GM10266 (cell line): ENCODE measurements at regions not wholly inside any gene's neighbourhood (a gene's known extent, or its start where the extent isn't known, plus 50 kb on each side); places are given as distances from the start of the nearest gene placed in this dataset.

Experiments
- DNase-seq: peaks from one replicate; pipeline ENCODE4 v3.0.0; 2012; ENCODE audit errors: extremely low spot score
- TF ChIP-seq, protein P1 (sequence below): IDR thresholded peaks from 2 replicates; pipeline ENCODE4 v1.5.1; 2012; ENCODE audit warnings: mild to moderate bottlenecking, low read depth; ENCODE audit not compliant: control insufficient read depth, insufficient read depth; ENCODE audit errors: missing control alignments

DNA sequence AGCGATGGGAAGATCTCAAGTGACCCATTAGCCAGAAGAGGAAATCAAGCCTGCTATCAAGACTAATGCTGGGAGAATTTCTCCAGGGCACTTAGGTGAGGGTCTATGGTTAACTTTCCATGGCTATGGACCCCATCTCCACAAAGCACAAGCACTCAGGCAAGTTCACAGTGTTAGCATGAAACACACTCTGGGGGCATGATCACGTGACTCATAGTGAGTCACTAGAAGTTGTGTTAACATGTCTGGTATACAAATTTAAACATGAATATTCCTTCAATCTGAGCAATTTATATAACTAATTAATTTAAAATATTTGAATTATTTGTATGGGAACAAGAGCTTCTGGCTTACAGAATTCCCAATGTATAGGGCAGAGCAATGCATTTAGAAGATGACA lies 131.8 kb downstream of the FAM204A start:
- DNase-seq, result no peak
- TF ChIP-seq, protein P1, sequence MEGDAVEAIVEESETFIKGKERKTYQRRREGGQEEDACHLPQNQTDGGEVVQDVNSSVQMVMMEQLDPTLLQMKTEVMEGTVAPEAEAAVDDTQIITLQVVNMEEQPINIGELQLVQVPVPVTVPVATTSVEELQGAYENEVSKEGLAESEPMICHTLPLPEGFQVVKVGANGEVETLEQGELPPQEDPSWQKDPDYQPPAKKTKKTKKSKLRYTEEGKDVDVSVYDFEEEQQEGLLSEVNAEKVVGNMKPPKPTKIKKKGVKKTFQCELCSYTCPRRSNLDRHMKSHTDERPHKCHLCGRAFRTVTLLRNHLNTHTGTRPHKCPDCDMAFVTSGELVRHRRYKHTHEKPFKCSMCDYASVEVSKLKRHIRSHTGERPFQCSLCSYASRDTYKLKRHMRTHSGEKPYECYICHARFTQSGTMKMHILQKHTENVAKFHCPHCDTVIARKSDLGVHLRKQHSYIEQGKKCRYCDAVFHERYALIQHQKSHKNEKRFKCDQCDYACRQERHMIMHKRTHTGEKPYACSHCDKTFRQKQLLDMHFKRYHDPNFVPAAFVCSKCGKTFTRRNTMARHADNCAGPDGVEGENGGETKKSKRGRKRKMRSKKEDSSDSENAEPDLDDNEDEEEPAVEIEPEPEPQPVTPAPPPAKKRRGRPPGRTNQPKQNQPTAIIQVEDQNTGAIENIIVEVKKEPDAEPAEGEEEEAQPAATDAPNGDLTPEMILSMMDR, result no peak

DNA sequence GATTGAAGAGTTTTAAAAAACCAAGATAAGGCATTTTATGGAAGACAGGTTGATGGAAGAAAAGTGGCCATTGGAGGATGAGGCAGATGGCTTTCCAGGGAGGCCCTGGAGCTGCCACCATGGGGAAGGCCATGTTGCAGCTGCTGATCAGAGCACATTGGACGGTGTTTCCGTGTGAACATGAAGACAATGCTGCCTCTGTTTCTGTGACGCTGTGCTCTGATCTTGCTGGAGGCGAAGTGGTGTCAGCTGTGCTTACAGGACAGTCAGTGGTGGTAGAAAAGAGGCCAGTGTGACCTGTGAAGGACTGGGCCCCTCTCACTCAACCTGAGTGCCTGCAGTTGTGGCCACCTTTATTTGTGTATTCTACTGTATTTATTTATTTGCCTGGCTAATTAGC lies 132.9 kb downstream of the FAM204A start:
- TF ChIP-seq, protein P1, result no peak
- no peak for DNase-seq

DNA sequence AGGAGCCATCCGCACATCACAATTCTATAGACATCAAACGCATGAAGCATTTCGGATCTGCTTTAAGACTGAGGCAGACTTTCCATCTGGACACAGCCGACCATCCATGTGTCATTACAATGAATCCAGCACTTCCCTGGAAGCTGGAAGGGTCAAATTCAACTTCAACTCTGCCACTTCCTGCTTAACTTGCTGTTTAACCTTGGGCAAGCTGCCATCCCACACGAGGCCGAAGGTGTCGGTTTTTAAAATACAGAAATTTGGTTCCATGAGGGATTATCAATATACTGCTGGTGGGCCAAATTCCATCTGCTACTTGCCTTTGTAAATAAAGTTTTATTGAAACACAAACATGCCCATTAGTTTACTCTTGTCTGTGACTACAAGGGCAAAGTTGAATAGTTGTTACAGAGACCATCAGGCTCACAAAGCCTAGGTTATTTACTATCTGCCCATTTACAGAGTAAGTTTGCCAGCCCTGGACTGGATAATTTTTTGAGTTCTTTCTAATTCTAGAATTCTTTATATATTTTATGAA lies 134.6 kb downstream of the FAM204A start:
- TF ChIP-seq, protein P1, result no peak

DNA sequence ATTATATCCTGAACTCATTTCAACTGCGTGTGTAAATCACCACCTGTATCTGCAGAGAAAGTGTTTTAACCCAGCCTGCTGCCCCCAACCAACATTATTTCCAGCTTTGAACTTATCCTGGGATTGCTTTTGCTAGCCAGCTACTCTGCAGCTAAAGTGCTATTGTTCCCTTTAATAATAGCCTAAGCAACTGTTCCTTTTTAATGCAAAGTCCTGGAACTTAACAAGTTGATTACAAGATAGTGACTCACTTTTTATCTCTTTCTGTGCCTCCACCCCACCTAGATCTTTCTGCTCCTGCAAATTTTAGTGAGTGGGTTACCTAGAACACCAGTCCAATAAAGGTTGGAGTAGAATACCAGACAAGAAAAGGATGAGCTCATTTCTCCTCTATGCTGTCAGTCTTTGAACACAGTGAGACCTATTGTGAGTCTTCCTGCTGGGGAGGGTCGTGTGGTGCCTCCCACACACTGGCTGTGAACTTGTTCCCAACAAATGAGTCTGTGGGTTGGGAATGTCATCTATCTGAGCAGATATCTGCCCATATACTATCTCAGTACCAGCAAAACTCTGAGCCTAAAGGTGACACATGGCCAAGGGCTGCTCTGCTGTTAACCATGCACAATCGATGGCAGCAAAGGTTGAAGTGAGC lies 137.7 kb downstream of the FAM204A start:
- no peak for DNase-seq

More for the DNA sequence above, 134.6 kb downstream of the FAM204A start:
- no peak for DNase-seq

GRCh38 chr10:118203461-118203860 lies 138.7 kb downstream of the FAM204A start:
- DNase-seq, result no peak
- TF ChIP-seq, protein P1, result no peak

More for the DNA sequence above, 137.7 kb downstream of the FAM204A start:
- TF ChIP-seq, protein P1, result no peak

- TF ChIP-seq, protein P1, result no peak
- DNase-seq, result no peak
These were observed 146.4 kb downstream of the FAM204A start for GRCh38 chr10:118195729-118196128.

- DNase-seq, result no peak
- TF ChIP-seq, protein P1, result no peak
These were observed 146.9 kb upstream of the RAB11FIP2 start for GRCh38 chr10:118193642-118194041.
